KG1 (cell line): ENCODE measurements at regions not wholly inside any gene's neighbourhood (a gene's known extent, or its start where the extent isn't known, plus 50 kb on each side); places are given as distances from the start of the nearest gene placed in this dataset.

ENCODE experiments used
- DNase-seq: peaks from one replicate; lab custom pipeline; 2025; lab: John Stamatoyannopoulos, UW

- DNase-seq, result no peak
Measured at GRCh38 chr6:44634321-44634720, 246.8 kb downstream of the CDC5L start.

DNA sequence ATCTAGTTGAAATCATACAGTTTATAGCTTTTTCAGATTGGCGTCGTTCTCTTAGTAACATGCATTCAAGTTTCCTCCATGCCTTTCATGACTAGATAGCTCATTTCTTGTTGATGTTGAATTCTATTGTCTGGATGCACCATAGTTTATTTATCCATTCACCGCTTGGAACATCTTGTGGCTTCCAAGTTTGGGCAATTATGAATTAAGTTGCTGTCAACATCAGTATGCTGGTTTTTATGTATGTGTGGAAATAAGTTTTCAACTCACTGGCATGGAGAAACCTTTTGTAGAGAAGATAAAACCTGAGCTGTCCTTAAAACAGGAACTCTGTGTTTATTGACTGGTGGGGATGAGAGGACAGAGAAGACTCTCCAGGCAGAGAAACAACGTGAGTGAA is 248.0 kb downstream of the CDC5L start:
- DNase-seq, result no peak

DNA sequence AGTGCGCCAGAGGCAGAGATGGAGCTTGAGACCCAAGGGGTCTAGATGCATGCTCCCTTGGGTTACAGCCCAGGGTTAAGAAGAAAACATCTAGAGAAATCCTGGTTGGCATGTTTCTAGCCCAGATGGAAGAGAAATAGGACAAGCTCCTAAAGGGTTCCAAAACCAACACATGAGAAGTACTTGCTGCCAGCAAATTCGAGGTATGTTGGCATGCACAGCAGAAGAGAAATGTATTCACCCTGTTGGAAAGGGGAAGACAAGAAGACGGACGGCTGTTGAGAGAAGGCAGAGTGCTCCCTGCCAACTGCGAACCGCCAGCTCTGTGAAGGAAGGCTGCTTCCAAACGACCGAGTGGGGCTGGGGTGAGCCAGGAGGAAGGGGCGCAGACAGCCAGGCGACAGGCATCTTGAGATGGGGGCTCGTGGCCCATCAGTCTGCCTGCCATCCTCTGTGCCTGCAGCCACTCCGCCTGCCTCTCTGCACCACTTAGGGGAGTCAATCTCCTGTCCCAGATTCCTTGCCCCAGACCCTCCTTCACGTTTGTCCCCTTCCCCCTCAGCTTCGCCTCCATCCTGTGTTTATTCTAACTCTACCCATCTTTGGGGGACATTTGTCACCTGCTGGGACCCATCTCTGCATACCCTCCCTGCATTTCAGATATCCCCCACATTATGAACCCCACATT is 249.2 kb downstream of the CDC5L start:
- DNase-seq, result no peak

DNA sequence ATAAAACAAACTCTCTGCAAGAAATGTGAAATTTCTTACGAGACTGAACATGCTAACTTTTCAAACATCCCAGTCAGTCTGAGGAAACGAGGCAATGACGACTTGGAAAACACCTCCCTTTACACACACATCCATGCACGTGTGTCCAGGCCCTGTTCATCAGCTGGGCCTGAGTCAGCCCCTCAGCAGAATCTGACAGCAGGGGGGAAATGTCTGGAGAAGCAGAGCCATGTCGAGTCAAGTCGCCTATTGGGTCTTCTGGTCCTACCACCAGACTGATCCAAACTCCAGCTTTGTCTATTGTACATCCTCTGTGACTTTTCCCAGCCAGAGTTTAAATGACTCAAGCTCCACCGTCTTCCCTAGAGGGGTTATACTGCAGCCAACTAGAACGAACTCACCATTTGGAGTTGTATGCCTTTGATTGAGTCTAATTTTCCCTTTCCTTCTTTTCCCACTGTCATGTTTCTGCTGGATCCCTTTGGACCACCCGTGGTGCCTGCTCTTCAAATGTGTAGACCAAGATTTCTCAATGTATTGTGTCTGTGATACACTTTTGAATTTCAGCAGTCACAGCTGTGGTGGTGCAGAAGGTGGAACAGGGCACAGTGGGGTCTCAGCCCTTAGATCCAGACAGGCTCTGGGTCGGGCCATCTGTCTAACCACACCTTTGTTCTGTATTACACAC is 254.0 kb downstream of the CDC5L start:
- no peak for DNase-seq

GRCh38 chr6:44642349-44642748 is 254.8 kb downstream of the CDC5L start:
- no peak for DNase-seq

GRCh38 chr6:44642870-44643522 is 255.5 kb downstream of the CDC5L start:
- no peak for DNase-seq

DNA sequence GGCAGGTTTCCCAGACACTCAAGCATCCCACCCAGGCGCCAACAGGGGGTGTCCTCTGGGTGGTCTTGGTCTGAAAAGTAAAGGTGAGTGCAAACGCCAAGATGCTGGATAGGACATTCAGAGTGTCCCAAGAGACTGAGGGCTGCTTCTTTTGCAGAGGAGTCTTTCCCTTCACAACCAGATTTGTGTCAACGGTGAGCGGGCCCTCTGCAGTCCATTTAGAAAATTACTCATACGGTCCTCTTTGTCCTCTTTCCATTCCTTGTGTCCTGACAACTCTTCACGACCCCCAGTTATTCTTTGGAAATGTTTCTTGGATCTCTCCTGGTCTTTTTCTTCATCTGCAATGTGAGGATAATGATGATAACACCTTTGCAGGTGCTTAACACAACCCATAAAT is 257.8 kb downstream of the CDC5L start:
- DNase-seq, result no peak

- no peak for DNase-seq
Measured at GRCh38 chr6:44646355-44646754, 258.8 kb downstream of the CDC5L start.

DNA sequence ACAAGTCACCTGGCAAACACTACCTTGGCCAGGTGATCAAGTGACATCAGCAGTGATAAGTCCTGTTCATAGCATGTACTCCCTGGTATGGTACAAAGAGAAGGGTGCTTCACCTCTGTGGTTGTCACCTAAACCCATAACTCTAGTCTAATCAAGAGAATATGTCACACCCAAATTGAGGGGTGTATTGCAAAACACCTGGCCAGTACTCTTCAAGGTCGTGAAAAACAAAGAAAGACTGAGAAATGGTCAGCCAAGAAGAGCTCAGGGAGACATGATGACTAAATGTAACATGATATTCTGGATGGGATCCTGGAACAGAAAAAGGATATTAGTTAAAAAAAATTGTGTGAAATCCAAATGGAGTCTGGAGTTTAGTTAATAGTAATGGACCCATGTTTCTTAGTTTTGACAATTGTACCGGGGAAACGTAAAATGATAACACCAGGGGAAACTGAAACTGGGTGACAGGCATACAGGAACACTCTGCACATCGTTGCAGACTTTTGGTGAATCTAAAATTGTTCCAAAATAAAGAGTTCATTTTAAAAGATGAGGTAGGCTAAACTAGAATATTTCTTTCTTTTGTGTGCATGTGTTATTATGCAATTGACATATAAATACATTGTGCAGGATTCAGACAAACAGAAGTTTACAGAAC is 262.0 kb downstream of the CDC5L start:
- no peak for DNase-seq

DNA sequence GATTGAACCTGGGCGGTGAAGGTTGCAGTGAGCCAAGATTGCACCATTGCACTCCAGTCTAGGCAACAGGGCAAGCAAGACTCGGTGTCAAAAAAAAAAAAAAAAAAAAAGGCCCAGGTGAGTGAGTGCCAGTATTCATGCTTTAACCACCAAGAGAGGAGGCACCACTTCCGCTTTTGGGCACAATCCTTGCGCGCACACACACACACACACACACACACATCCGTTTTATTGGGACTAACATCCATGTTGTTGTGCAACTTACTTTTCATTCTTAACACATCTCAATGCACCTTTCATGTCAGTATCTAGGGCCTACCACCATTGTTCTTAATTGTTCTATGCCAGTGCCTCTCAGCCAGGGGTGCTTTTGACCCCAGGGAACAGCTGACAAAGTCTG is 263.0 kb downstream of the CDC5L start:
- DNase-seq, result no peak

GRCh38 chr6:44650947-44651346 is 263.4 kb downstream of the CDC5L start:
- DNase-seq, result no peak

DNA sequence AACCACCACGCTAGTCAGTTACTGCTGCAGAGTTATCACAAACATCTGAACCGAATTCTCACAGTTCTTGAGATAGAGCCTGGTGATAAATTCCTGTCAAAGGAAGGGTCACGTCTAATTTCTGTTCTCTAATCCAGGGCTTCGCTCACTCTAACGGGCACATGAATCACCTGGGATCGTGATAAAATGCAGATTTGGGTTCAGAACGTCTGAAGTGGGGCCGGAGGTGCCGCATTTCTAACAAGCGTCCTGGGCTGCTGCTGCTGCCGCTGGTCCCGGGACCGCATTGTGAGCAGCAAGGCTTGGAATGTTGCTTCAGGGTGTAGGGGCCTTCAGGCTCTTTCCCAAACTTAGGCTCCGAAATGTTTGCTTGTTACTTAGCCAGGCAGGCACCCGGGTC is 264.1 kb downstream of the CDC5L start:
- DNase-seq, result no peak

GRCh38 chr6:44652547-44652946 is 265.0 kb downstream of the CDC5L start:
- DNase-seq, result no peak

- DNase-seq, result no peak
Measured at GRCh38 chr6:44653091-44653490, 265.6 kb downstream of the CDC5L start.

- DNase-seq, result no peak
Measured at GRCh38 chr6:44653761-44654218, 266.3 kb downstream of the CDC5L start.

GRCh38 chr6:44655412-44656342 is 268.2 kb downstream of the CDC5L start:
- DNase-seq, result peak; percentile 63

GRCh38 chr6:44656691-44657090 is 269.2 kb downstream of the CDC5L start:
- DNase-seq, result no peak

DNA sequence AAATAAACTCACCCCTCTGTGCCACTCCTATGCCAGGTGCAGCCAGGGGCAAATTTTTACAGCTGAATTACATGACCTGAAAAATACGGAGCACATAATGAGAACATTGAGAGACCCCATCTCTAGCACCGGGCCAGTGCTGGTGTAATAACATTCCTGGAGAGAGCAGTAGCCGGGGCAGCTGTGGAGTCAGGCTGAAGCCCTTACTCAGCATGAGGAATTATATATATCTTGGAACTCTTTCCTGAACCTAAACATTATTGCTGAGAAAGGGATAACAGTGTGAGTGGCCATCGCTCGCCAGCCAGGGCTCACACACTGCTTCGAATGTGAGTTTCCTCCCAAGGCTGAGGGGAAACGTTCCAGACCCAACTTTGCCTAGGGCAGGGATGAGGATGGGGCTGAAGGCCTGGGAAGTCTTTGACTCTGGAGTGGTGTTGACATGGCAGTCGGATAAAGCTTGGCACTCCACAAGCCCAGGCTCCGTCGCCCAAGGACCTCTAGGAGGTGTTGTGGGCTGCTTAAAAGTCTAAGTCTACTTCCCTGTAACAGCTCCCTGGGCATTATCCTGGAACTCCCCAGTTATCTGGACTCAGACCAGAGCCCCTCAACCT is 269.8 kb downstream of the CDC5L start:
- no peak for DNase-seq

- DNase-seq, result no peak
Measured at GRCh38 chr6:44658571-44658970, 271.1 kb downstream of the CDC5L start.

- DNase-seq, result no peak
Measured at GRCh38 chr6:44659726-44660125, 272.2 kb downstream of the CDC5L start.

DNA sequence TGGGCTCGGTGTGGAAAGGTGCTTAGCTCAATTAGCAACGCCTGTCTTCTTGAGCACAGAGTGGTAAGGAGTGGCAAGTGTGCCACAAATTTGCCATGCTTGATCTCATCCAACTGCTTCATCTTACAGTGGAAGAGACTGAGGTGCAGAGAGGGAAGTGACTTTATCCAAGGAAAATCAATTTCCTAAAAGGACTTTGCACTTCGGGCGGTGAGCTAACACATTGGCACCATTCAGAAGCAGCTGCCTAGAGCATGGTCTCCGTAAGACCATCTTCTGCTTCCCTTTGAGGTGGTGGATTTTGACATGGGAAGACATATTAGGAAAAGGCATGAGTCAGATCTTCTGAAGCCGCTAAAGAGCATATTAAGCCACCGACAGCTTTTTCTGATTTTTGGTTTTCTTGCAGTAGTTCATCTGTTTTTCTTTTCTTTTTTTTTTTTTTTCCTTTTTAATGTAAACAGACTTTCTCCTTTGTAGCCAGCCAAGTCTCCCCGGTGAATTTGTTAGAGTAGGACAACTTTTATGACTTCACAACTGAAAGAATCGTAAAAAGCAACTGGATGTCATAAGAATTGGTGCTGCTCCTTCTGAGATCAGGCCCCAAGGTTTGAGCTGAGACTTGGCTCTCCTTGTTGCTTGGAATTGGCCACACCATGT is 273.2 kb downstream of the CDC5L start:
- no peak for DNase-seq
